Mammary epithelial cell (primary cell): ENCODE measurements at regions not wholly inside any gene's neighbourhood (a gene's known extent, or its start where the extent isn't known, plus 50 kb on each side); places are given as distances from the start of the nearest gene placed in this dataset.

ENCODE experiments used
- CTCF ChIP-seq, 2 donors: IDR thresholded peaks in 1 of 2; conservative IDR thresholded peaks in 1 of 2; 2 replicates each; pipeline ENCODE4 v1.5.1; 2011 to 2012; ENCODE audit warnings: inconsistent platforms in 2 of 2, low read length in 2 of 2, mild to moderate bottlenecking in 2 of 2, control low read depth in 1 of 2, low read depth in 1 of 2; ENCODE audit not compliant: insufficient read depth in 1 of 2; ENCODE audit errors: extremely low read depth in 1 of 2
- EZH2 ChIP-seq: IDR thresholded peaks from 2 replicates; pipeline ENCODE4 v1.6.1; 2012; ENCODE audit warnings: low read length, inconsistent platforms, borderline replicate concordance

DNA sequence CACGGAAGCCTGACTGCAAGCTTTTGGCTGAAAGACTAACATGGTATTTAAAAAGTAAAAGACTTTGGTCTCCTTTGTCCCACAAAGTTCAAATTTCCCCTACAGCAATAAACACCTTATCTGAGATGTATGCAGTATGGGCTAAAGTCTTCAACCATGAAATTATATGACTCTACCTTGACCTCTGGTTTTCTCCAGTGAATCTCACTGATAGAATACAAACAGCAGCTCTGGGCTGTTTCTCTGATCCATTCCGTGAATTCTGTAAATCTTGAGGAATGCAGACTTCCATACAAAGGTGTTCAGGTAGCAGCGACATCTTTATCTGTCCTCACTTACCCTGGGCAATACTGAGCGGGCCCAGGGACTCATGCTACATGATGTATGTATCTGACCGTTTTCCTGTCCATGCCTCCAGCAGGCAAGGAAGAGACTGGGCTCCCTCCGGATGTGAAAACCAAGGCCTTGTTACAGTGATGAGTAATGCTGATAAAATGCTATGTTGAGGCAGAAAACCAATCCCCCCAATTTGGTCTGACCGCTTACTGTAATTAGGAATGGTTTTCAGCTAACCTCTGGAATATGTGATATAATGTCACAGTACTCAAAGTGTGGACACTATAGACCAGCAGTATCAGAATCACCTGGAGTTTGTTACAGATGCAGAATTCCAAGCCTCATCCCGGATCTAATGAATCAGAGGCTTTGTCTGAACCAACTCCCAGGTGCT, 589.8 kb downstream of the HS3ST4 start:
- TF ChIP-seq CTCF (conservative IDR thresholded peaks at IDR 0.05 in 1 of 2, IDR thresholded peaks at IDR 0.05 in 1 of 2; ENCODE audit: extremely low read depth in 1 of 2, insufficient read depth in 1 of 2, low read depth in 1 of 2, low read length in 2 of 2): no peak
- TF ChIP-seq EZH2: no peak
